ENCODE measurements at regions not wholly inside any gene's neighbourhood (a gene's known extent, or its start where the extent isn't known, plus 50 kb on each side); places are given as distances from the start of the nearest gene placed in this dataset.

GRCh38 chr3:67765575-67765974 is 111.2 kb upstream of the SUCLG2 start:
- no peak overlapping the region for H3K27ac ChIP-seq (ENCODE audit: low read depth, low read length)
- no peak overlapping the region for H2BK12ac ChIP-seq (ENCODE audit: low read depth, low read length)
- H2AK5ac ChIP-seq (ENCODE audit: low read depth, low read length), result no peak overlapping the region
- H4K8ac ChIP-seq (ENCODE audit: extremely low read depth, insufficient read depth, low read length), result no peak overlapping the region
- H2BK20ac ChIP-seq (ENCODE audit: low read length), result no peak overlapping the region
- no peak overlapping the region for H3K4ac ChIP-seq (replicated peaks; ENCODE audit: insufficient read length, low read depth, low read length)
- no peak overlapping the region for H3K23ac ChIP-seq (ENCODE audit: insufficient read length)
- H3K36me3 ChIP-seq (ENCODE audit: control insufficient read depth in 2 of 4, insufficient read depth in 4 of 4, low read length in 3 of 4), result no peaks in the 10 kb centered on the region
- H4K91ac ChIP-seq (replicated peaks; ENCODE audit: insufficient read length, low read length), result no peak overlapping the region
- H3K9me3 ChIP-seq (ENCODE audit: insufficient read depth in 2 of 2, low read depth in 1 of 2, low read length in 1 of 2), result no peaks in the 10 kb centered on the region
- no peak overlapping the region for H3K18ac ChIP-seq (ENCODE audit: extremely low read depth, low read length)
- H3K4me2 ChIP-seq (ENCODE audit: insufficient read depth in 1 of 2, low read depth in 2 of 2, low read length in 2 of 2), result no peak overlapping the region
- no peak overlapping the region for H2BK120ac ChIP-seq (replicated peaks; ENCODE audit: low read depth, low read length)
- no peaks in the 10 kb centered on the region for H3K27me3 ChIP-seq (replicated peaks in 1 of 4; ENCODE audit: control insufficient read depth in 3 of 4, extremely low read depth in 1 of 4, insufficient read depth in 3 of 4, low read length in 3 of 4)
- no peak overlapping the region for H2BK5ac ChIP-seq (ENCODE audit: low read depth, low read length)
- no peak for TF ChIP-seq EP300 (IDR thresholded peaks at IDR 0.05; ENCODE audit: borderline replicate concordance in 1 of 2, low read depth in 2 of 2, low read length in 2 of 2)
- TF ChIP-seq EZH2 (IDR thresholded peaks at IDR 0.05; ENCODE audit: low read depth, low read length, severe bottlenecking), result no peak
- TF ChIP-seq RNF2 (IDR thresholded peaks at IDR 0.05; ENCODE audit: borderline replicate concordance, low read depth, low read length, missing control alignments, poor library complexity, severe bottlenecking), result no peak
- H4K5ac ChIP-seq (ENCODE audit: insufficient read length, low read depth, low read length), result no peak overlapping the region
- no peak overlapping the region for H3K14ac ChIP-seq (ENCODE audit: insufficient read length)
- no peak overlapping the region for H2AFZ ChIP-seq (ENCODE audit: low read length)
- no peaks in the 10 kb centered on the region for H3K4me1 ChIP-seq (replicated peaks in 1 of 4; ENCODE audit: control insufficient read depth in 3 of 4, insufficient read depth in 4 of 4, low read length in 3 of 4)
- POLR2A ChIA-PET (ENCODE audit: partially characterized antibody), result no interaction called here
- no peak overlapping the region for H3K56ac ChIP-seq (replicated peaks; ENCODE audit: insufficient read length, low read depth, low read length)
- H3K4me3 ChIP-seq (ENCODE audit: extremely low read depth in 1 of 4, insufficient read depth in 2 of 4, low read depth in 3 of 4, low read length in 4 of 4), result no peak overlapping the region
- H2BK15ac ChIP-seq (ENCODE audit: low read length), result no peak overlapping the region
- H3K79me2 ChIP-seq (ENCODE audit: control insufficient read depth in 1 of 2, insufficient read depth in 2 of 2, low read length in 2 of 2), result no peaks in the 10 kb centered on the region
- no peaks in the 10 kb centered on the region for H4K20me1 ChIP-seq (replicated peaks in 1 of 2; ENCODE audit: control insufficient read depth in 1 of 2, insufficient read depth in 2 of 2, low read length in 2 of 2)
- 79% methylated on average over 2 of the region's 2 CpGs; no CpG with 5 or more reads in 1 of the 2 experiments for WGBS, 2 experiments (ENCODE audit: extremely low coverage in 1 of 2, insufficient coverage in 1 of 2, insufficient read length in 1 of 2, insufficient replicate concordance in 2 of 2, low coverage in 1 of 2, low lambda C conversion rate in 2 of 2, missing lambda C conversion rate in 1 of 2)
- H3K9ac ChIP-seq (replicated peaks in 1 of 4; ENCODE audit: extremely low read depth in 1 of 4, low read depth in 3 of 4, low read length in 3 of 4), result no peak overlapping the region
- CTCF ChIA-PET (ENCODE audit: partially characterized antibody), result no interaction called here
- no peaks in the 10 kb centered on the region for H3K23me2 ChIP-seq (ENCODE audit: low read depth, low read length)
- DNase-seq (ENCODE audit: low read depth in 1 of 2, low spot score in 2 of 2) (no peak), FAIRE-seq (no peak)
- no peaks in the 10 kb centered on the region for H3K79me1 ChIP-seq (ENCODE audit: low read depth, low read length)
